GM12872 (cell line): ENCODE measurements at regions not wholly inside any gene's neighbourhood (a gene's known extent, or its start where the extent isn't known, plus 50 kb on each side); places are given as distances from the start of the nearest gene placed in this dataset.

ENCODE experiments used
- CTCF ChIP-seq: IDR thresholded peaks from 3 replicates; pipeline ENCODE4 v1.5.1; 2011; ENCODE audit warnings: low read depth, mild to moderate bottlenecking, low read length, moderate library complexity; ENCODE audit not compliant: insufficient read depth

- TF ChIP-seq CTCF, result no peak
These were observed 512.8 kb upstream of the JARID2 start for GRCh38 chr6:14732844-14733757.

GRCh38 chr6:14734052-14734415 lies 511.8 kb upstream of the JARID2 start:
- TF ChIP-seq CTCF, result no peak

- TF ChIP-seq CTCF, result no peak
These were observed 511.2 kb upstream of the JARID2 start for GRCh38 chr6:14734416-14735340.

- TF ChIP-seq CTCF, result no peak
These were observed 509.8 kb upstream of the JARID2 start for GRCh38 chr6:14735956-14736486.

- no peak for TF ChIP-seq CTCF
These were observed 509.3 kb upstream of the JARID2 start for GRCh38 chr6:14736554-14736953.

GRCh38 chr6:14738497-14738896 lies 507.4 kb upstream of the JARID2 start:
- TF ChIP-seq CTCF, result no peak

GRCh38 chr6:14738933-14739332 lies 506.9 kb upstream of the JARID2 start:
- TF ChIP-seq CTCF, result no peak
